ENCODE measurements at regions not wholly inside any gene's neighbourhood (a gene's known extent, or its start where the extent isn't known, plus 50 kb on each side); places are given as distances from the start of the nearest gene placed in this dataset.

- H3K4me3 ChIP-seq (ENCODE audit: low read depth in 1 of 2, low read length in 2 of 2): no peak overlapping the region
Observed at GRCh38 chr2:61721382-61721781, 132.5 kb downstream of the FAM161A start.

GRCh38 chr2:61720911-61721310 lies 132.9 kb downstream of the FAM161A start:
- no peak overlapping the region for H3K27ac ChIP-seq (ENCODE audit: low read length)

More at GRCh38 chr2:61721382-61721781, 132.5 kb downstream of the FAM161A start:
- no peaks in the 10 kb centered on the region for H3K27me3 ChIP-seq (ENCODE audit: low read depth, low read length)
- no peaks in the 10 kb centered on the region for H3K9me3 ChIP-seq (ENCODE audit: control insufficient read depth in 1 of 2, low read length in 2 of 2)
- H3K27ac ChIP-seq (ENCODE audit: low read length): no peak overlapping the region
- no peaks in the 10 kb centered on the region for H3K36me3 ChIP-seq (ENCODE audit: control insufficient read depth in 1 of 2, insufficient read depth in 2 of 2, low read length in 2 of 2)
- no peaks in the 10 kb centered on the region for H3K4me1 ChIP-seq (ENCODE audit: control insufficient read depth in 1 of 2, insufficient read depth in 2 of 2, low read length in 2 of 2)

GRCh38 chr2:61718965-61719364 lies 134.9 kb downstream of the FAM161A start:
- no peak overlapping the region for H3K27ac ChIP-seq (ENCODE audit: low read length)
- no peak overlapping the region for H3K4me3 ChIP-seq (ENCODE audit: low read depth in 1 of 2, low read length in 2 of 2)
- no peaks in the 10 kb centered on the region for H3K36me3 ChIP-seq (ENCODE audit: control insufficient read depth in 1 of 2, insufficient read depth in 2 of 2, low read length in 2 of 2)
- H3K27me3 ChIP-seq (ENCODE audit: low read depth, low read length): no peaks in the 10 kb centered on the region
- H3K9me3 ChIP-seq (ENCODE audit: control insufficient read depth in 1 of 2, low read length in 2 of 2): no peaks in the 10 kb centered on the region
- H3K4me1 ChIP-seq (ENCODE audit: control insufficient read depth in 1 of 2, insufficient read depth in 2 of 2, low read length in 2 of 2): no peaks in the 10 kb centered on the region

More at GRCh38 chr2:61720911-61721310, 132.9 kb downstream of the FAM161A start:
- Histone ChIP-seq H3K27me3 (ENCODE audit: low read depth, low read length) (no peaks in the 10 kb centered on the region), H3K36me3 (ENCODE audit: control insufficient read depth in 1 of 2, insufficient read depth in 2 of 2, low read length in 2 of 2) (no peaks in the 10 kb centered on the region), H3K4me3 (ENCODE audit: low read depth in 1 of 2, low read length in 2 of 2) (no peak overlapping the region), H3K4me1 (ENCODE audit: control insufficient read depth in 1 of 2, insufficient read depth in 2 of 2, low read length in 2 of 2) (no peaks in the 10 kb centered on the region), H3K9me3 (ENCODE audit: control insufficient read depth in 1 of 2, low read length in 2 of 2) (no peaks in the 10 kb centered on the region)

GRCh38 chr2:61715506-61715905 lies 138.4 kb downstream of the FAM161A start:
- no peak overlapping the region for H3K4me3 ChIP-seq (ENCODE audit: low read depth in 1 of 2, low read length in 2 of 2)
- H3K36me3 ChIP-seq (ENCODE audit: control insufficient read depth in 1 of 2, insufficient read depth in 2 of 2, low read length in 2 of 2): no peaks in the 10 kb centered on the region
- no peak overlapping the region for H3K27ac ChIP-seq (ENCODE audit: low read length)
- H3K27me3 ChIP-seq (ENCODE audit: low read depth, low read length): no peaks in the 10 kb centered on the region
- H3K9me3 ChIP-seq (ENCODE audit: control insufficient read depth in 1 of 2, low read length in 2 of 2): no peaks in the 10 kb centered on the region
- no peaks in the 10 kb centered on the region for H3K4me1 ChIP-seq (ENCODE audit: control insufficient read depth in 1 of 2, insufficient read depth in 2 of 2, low read length in 2 of 2)

- Histone ChIP-seq H3K9me3 (ENCODE audit: control insufficient read depth in 1 of 2, low read length in 2 of 2) (no peaks in the 10 kb centered on the region), H3K27ac (ENCODE audit: low read length) (no peak overlapping the region), H3K4me3 (ENCODE audit: low read depth in 1 of 2, low read length in 2 of 2) (no peak overlapping the region), H3K36me3 (ENCODE audit: control insufficient read depth in 1 of 2, insufficient read depth in 2 of 2, low read length in 2 of 2) (no peaks in the 10 kb centered on the region), H3K4me1 (ENCODE audit: control insufficient read depth in 1 of 2, insufficient read depth in 2 of 2, low read length in 2 of 2) (no peaks in the 10 kb centered on the region), H3K27me3 (ENCODE audit: low read depth, low read length) (no peaks in the 10 kb centered on the region)
Observed at GRCh38 chr2:61714210-61714609, 139.7 kb downstream of the FAM161A start.

- no peak overlapping the region for H3K4me3 ChIP-seq (ENCODE audit: low read depth in 1 of 2, low read length in 2 of 2)
- no peaks in the 10 kb centered on the region for H3K9me3 ChIP-seq (ENCODE audit: control insufficient read depth in 1 of 2, low read length in 2 of 2)
- no peaks in the 10 kb centered on the region for H3K36me3 ChIP-seq (ENCODE audit: control insufficient read depth in 1 of 2, insufficient read depth in 2 of 2, low read length in 2 of 2)
- H3K4me1 ChIP-seq (ENCODE audit: control insufficient read depth in 1 of 2, insufficient read depth in 2 of 2, low read length in 2 of 2): no peaks in the 10 kb centered on the region
- no peak overlapping the region for H3K27ac ChIP-seq (ENCODE audit: low read length)
- H3K27me3 ChIP-seq (ENCODE audit: low read depth, low read length): no peaks in the 10 kb centered on the region
Observed at GRCh38 chr2:61713457-61713856, 140.4 kb downstream of the FAM161A start.

- peaks cover 0 to 3% of the 10 kb centered on the region in 2 donors for H3K4me1 ChIP-seq (ENCODE audit: control insufficient read depth in 1 of 2, insufficient read depth in 2 of 2, low read length in 2 of 2)
- no peaks in the 10 kb centered on the region for H3K27me3 ChIP-seq (ENCODE audit: low read depth, low read length)
- no peaks in the 10 kb centered on the region for H3K9me3 ChIP-seq (ENCODE audit: control insufficient read depth in 1 of 2, low read length in 2 of 2)
- no peak overlapping the region for H3K27ac ChIP-seq (ENCODE audit: low read length)
- H3K36me3 ChIP-seq (ENCODE audit: control insufficient read depth in 1 of 2, insufficient read depth in 2 of 2, low read length in 2 of 2): no peaks in the 10 kb centered on the region
- H3K4me3 ChIP-seq (ENCODE audit: low read depth in 1 of 2, low read length in 2 of 2): no peak overlapping the region
Observed at GRCh38 chr2:61712060-61712459, 141.8 kb downstream of the FAM161A start.

GRCh38 chr2:61710711-61711110 lies 143.1 kb downstream of the FAM161A start:
- Histone ChIP-seq H3K4me1 (ENCODE audit: control insufficient read depth in 1 of 2, insufficient read depth in 2 of 2, low read length in 2 of 2) (peaks cover 0 to 3% of the 10 kb centered on the region in 2 donors), H3K4me3 (ENCODE audit: low read depth in 1 of 2, low read length in 2 of 2) (no peak overlapping the region), H3K27ac (ENCODE audit: low read length) (no peak overlapping the region), H3K27me3 (ENCODE audit: low read depth, low read length) (no peaks in the 10 kb centered on the region), H3K36me3 (ENCODE audit: control insufficient read depth in 1 of 2, insufficient read depth in 2 of 2, low read length in 2 of 2) (no peaks in the 10 kb centered on the region), H3K9me3 (ENCODE audit: control insufficient read depth in 1 of 2, low read length in 2 of 2) (no peaks in the 10 kb centered on the region)

GRCh38 chr2:61707984-61708852 lies 145.6 kb downstream of the FAM161A start:
- peaks cover 0 to 2% of the 10 kb centered on the region in 2 donors for H3K9me3 ChIP-seq (ENCODE audit: control insufficient read depth in 1 of 2, low read length in 2 of 2)
- H3K36me3 ChIP-seq (ENCODE audit: control insufficient read depth in 1 of 2, insufficient read depth in 2 of 2, low read length in 2 of 2): no peaks in the 10 kb centered on the region
- no peaks in the 10 kb centered on the region for H3K27me3 ChIP-seq (ENCODE audit: low read depth, low read length)
- no peak overlapping the region for H3K4me3 ChIP-seq (ENCODE audit: low read depth in 1 of 2, low read length in 2 of 2)
- peaks cover 0 to 3% of the 10 kb centered on the region in 2 donors for H3K4me1 ChIP-seq (ENCODE audit: control insufficient read depth in 1 of 2, insufficient read depth in 2 of 2, low read length in 2 of 2)
- no peak overlapping the region for H3K27ac ChIP-seq (ENCODE audit: low read length)

- Histone ChIP-seq H3K27me3 (ENCODE audit: low read depth, low read length) (no peaks in the 10 kb centered on the region), H3K4me3 (ENCODE audit: low read depth in 1 of 2, low read length in 2 of 2) (no peak overlapping the region), H3K27ac (ENCODE audit: low read length) (no peak overlapping the region), H3K9me3 (ENCODE audit: control insufficient read depth in 1 of 2, low read length in 2 of 2) (peaks cover 0 to 2% of the 10 kb centered on the region in 2 donors), H3K4me1 (ENCODE audit: control insufficient read depth in 1 of 2, insufficient read depth in 2 of 2, low read length in 2 of 2) (peaks cover 0 to 3% of the 10 kb centered on the region in 2 donors), H3K36me3 (ENCODE audit: control insufficient read depth in 1 of 2, insufficient read depth in 2 of 2, low read length in 2 of 2) (no peaks in the 10 kb centered on the region)
Observed at GRCh38 chr2:61705625-61706024, 148.2 kb downstream of the FAM161A start.

GRCh38 chr2:61704364-61704763 lies 149.5 kb downstream of the FAM161A start:
- peaks cover 0 to 3% of the 10 kb centered on the region in 2 donors for H3K4me1 ChIP-seq (ENCODE audit: control insufficient read depth in 1 of 2, insufficient read depth in 2 of 2, low read length in 2 of 2)

GRCh38 chr2:61702088-61702467 lies 151.8 kb downstream of the FAM161A start:
- Histone ChIP-seq H3K36me3 (ENCODE audit: control insufficient read depth in 1 of 2, insufficient read depth in 2 of 2, low read length in 2 of 2) (no peaks in the 10 kb centered on the region), H3K27me3 (ENCODE audit: low read depth, low read length) (no peaks in the 10 kb centered on the region), H3K27ac (ENCODE audit: low read length) (no peak overlapping the region), H3K9me3 (ENCODE audit: control insufficient read depth in 1 of 2, low read length in 2 of 2) (peaks cover 0 to 2% of the 10 kb centered on the region in 2 donors), H3K4me3 (ENCODE audit: low read depth in 1 of 2, low read length in 2 of 2) (no peak overlapping the region), H3K4me1 (ENCODE audit: control insufficient read depth in 1 of 2, insufficient read depth in 2 of 2, low read length in 2 of 2) (no peaks in the 10 kb centered on the region)

More at GRCh38 chr2:61704364-61704763, 149.5 kb downstream of the FAM161A start:
- Histone ChIP-seq H3K4me3 (ENCODE audit: low read depth in 1 of 2, low read length in 2 of 2) (no peak overlapping the region), H3K9me3 (ENCODE audit: control insufficient read depth in 1 of 2, low read length in 2 of 2) (peaks cover 0 to 2% of the 10 kb centered on the region in 2 donors), H3K36me3 (ENCODE audit: control insufficient read depth in 1 of 2, insufficient read depth in 2 of 2, low read length in 2 of 2) (no peaks in the 10 kb centered on the region), H3K27ac (ENCODE audit: low read length) (no peak overlapping the region), H3K27me3 (ENCODE audit: low read depth, low read length) (no peaks in the 10 kb centered on the region)
